Left ventricle myocardium superior (tissue), 1 donor: ENCODE measurements at regions not wholly inside any gene's neighbourhood (a gene's known extent, or its start where the extent isn't known, plus 50 kb on each side); places are given as distances from the start of the nearest gene placed in this dataset.
"Not testable (repeated sequence)": the region's sequence is repeated elsewhere in the genome, so short reads cannot be mapped to it uniquely, and the experiment has no call there.

Experiments used
- ATAC-seq: fragments of 200-7000 bp; cut with Tn5 transposase; one replicate; pipeline ENCODE4 v1.9.1; 2020; ENCODE audit warnings: mild to moderate bottlenecking, moderate library complexity
- DNase-seq: peaks from one replicate; pipeline ENCODE4 v3.0.0-alpha.2; 2020
- intact Hi-C: fragments of 100-400 bp; cut with micrococcal nuclease; formaldehyde crosslinking; loops from one replicate; pipeline ENCODE4 v1.11.0; 2022
- donor health status: DM: no; HTN: yes; CAD: no; lungs with severe emphysema.

- ATAC-seq, intact Hi-C loops: not testable (repeated sequence)
- DNase-seq = peak; percentile 50
These were observed 1609.3 kb downstream of the SPATA31A7 start for GRCh38 chr9:62798884-62799850.

- intact Hi-C loops = not testable (repeated sequence)
- ATAC-seq (peak; percentile 8), DNase-seq (peak; percentile 60)
These were observed 1610.1 kb downstream of the SPATA31A7 start for GRCh38 chr9:62799851-62800371.

DNA sequence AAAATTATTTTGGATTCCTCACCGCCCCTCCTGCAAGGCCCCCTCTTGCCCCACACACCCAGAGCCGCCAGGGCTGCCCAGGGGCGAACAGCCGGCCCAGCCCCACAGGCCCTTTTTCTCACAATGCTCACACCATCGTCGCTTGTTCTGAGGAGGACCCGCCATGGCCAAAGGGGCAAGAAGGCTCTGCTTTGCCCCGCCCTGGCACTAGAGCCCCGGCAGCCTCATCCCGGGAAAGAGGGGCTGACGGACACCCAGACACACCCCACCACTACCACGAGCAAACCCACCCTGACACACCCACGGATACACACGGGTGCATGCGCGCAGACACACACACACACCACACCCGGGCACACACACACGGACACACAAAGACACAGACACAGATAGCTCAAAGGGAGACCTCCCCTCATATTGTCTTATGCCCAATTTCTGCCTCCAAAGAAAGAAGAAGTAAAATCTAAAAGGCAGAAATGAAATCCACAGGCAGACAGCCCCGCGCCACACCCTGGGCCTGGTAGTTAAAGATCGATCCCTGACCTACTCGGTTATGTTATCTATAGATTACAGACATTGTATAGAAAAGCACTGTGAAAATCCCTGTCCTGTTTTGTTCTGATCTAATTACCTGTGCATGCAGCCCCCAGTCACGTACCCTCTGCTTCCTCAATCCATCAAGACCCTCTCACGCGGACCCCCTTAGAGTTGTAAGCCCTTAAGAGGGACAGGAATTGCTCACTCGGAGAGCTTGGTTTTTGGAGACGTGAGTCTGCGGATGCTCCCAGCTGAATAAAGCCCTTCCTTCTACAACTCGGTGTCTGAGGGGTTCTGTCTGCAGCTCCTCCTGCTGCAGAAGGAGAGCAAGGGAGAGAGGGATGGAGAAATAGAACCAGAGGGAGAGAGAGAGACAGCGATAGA is 1610.9 kb downstream of the SPATA31A7 start:
- ATAC-seq (peak; percentile 6), DNase-seq (peak; percentile 45)
- intact Hi-C loops = not testable (repeated sequence)

DNA sequence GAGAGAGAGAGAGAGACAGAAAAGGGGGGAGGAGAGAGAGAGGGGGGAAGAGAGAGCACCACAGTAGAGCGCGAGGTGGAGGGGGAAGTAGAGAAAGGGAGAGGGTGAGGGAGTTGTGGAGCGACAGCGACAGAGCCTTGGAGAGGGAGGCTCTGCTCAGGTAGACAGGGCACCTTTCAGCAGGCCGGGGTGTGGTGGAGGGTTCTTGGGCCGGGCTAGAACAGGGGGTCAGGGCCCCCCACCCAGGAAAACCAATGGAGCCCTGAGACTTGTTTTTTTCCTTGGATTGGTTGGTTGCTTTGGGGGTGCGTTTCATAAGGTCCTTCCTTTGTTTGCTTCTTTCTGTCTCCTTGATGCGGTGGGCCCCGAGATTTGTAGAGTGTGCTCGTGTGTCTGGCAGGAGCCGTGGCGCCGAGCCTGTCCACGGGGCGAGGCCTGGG is 1611.6 kb downstream of the SPATA31A7 start:
- ATAC-seq = peak; percentile 35
- intact Hi-C loops = not testable (repeated sequence)
- peak; percentile 33 for DNase-seq

GRCh38 chr9:62801961-62802718 is 1612.3 kb downstream of the SPATA31A7 start:
- peak; percentile 90 for DNase-seq
- peak; percentile 99 for ATAC-seq
- intact Hi-C loops = not testable (repeated sequence)

DNA sequence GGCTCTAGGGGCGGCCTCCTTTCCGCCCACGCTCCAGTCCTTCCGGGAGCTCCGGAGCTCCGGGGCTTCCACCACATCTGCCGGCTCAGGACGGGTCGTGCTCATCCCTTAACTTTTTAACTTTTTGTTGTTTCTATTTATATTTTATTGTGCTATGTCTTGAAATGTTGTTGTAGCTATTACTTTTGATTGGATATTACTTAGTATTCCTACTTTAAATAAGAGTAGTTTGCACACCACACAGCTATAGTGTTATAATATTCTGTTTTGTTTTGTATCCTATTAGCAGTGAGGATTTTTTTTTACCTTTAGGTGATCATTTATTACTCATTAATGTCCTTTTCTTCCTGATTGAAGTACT is 1612.9 kb downstream of the SPATA31A7 start:
- ATAC-seq, intact Hi-C loops, DNase-seq: not testable (repeated sequence)

DNA sequence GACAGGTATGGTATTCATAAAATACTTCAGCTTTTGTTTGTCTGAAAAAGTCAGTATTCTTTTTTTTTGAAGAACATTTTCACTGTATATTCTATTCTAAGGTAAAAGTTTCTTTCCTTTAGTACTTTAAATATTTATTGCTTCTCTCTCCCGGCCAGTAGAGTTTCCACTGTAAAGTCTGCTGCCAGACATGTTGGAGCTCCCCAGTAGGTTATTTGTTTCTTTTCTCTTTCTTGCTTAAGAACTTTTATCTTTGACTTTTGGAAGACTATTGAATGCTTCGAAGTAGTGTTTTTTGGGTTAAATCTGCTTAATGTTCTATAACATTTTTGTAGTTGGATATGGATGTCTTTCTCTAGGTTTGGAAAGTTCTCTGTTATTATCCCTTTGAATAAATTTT is 1613.3 kb downstream of the SPATA31A7 start:
- ATAC-seq, DNase-seq, intact Hi-C loops: not testable (repeated sequence)

DNA sequence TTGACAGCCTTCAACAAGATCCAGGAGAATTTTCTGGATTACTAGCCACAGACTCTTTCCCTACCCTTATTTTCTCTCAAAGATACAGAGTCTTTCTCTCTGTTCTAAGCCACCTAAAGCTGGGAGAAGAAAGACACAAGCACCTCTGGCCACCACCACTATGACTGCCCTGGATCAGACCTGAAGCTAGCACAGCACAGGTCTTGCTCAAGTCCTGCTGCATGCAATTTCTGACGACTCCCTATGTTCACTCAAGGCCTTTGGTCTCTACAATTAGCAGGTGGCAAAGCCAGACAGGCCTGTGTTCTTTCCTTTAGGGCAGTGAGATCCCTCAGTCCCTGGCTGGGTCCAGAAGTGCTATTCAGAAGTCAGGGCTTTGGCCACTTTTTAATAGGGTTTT is 1614.5 kb downstream of the SPATA31A7 start:
- DNase-seq, ATAC-seq, intact Hi-C loops: not testable (repeated sequence)

GRCh38 chr9:62807424-62807823 is 1617.6 kb downstream of the SPATA31A7 start:
- DNase-seq = peak; percentile 32
- not testable (repeated sequence) for ATAC-seq

GRCh38 chr9:62808081-62808480 is 1618.2 kb downstream of the SPATA31A7 start:
- intact Hi-C loops, ATAC-seq, DNase-seq: not testable (repeated sequence)

More at GRCh38 chr9:62807424-62807823, 1617.6 kb downstream of the SPATA31A7 start:
- intact Hi-C loops = not testable (repeated sequence)

GRCh38 chr9:62810318-62810717 is 1620.5 kb downstream of the SPATA31A7 start:
- intact Hi-C loops, DNase-seq, ATAC-seq: not testable (repeated sequence)

DNA sequence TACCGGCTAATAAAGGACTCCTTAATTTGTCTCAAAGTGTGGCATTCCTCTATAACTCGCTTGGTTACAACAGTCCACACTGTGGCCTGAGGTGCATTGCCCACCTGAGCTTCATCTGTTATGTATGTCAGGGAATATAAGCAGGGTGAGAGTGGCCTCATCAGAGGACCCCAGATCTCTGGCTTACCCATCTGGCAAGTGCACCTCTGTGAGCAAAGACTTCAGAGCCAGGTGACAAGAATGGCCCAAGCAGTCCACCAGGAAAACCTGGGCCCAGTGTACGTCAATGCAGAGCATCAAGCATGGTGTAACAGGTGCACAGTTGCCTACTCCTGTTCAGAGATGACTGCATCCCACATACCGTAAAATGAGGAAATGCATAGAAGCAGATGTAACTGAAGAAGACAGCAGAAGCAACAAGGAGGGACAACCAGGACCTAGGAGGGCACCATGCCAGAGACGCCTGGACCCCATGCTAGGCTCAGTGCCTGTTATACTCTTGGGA is 1621.0 kb downstream of the SPATA31A7 start:
- ATAC-seq, intact Hi-C loops, DNase-seq: not testable (repeated sequence)

GRCh38 chr9:62815436-62815835 is 1625.6 kb downstream of the SPATA31A7 start:
- ATAC-seq, DNase-seq, intact Hi-C loops: not testable (repeated sequence)

DNA sequence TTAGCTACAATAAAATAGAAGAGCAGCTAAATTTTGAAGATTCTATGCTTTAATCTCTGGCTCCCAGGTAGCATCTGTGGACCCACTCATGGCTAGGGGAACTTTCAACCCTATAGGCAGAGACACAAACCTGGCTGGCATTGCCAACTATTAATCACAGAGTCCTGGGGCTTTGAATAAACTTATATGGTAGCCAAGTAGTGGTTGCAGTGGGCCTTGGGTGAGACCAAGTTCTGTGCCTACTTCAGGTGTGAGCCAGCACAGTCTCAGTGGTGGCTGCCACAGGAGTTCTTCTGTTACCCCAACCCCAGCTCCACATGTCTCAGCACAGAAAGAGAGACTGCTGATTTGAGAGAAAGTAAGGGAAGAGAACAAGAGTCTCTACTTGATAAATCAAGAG is 1626.5 kb downstream of the SPATA31A7 start:
- ATAC-seq, DNase-seq, intact Hi-C loops: not testable (repeated sequence)

DNA sequence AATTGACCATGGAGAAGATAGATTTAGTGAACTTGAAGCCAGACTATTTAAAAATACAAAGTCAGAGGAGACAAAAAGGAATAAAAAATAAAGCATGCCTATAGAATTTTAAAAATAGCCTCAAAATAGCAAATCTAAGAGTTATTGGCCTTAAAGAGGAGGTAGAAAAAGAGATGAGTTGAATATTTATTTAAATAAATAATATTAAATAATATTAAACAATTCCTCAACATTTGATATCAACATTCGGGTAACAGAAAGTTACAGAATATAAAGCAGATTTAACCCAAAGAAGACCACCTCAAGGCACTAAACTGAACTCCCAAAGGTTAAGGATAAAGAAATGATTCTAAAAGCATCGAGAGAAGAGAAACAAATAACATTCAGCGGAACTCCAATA is 1627.4 kb downstream of the SPATA31A7 start:
- intact Hi-C loops, DNase-seq, ATAC-seq: not testable (repeated sequence)

- intact Hi-C loops, ATAC-seq, DNase-seq: not testable (repeated sequence)
These were observed 1632.3 kb downstream of the SPATA31A7 start for GRCh38 chr9:62822185-62822584.

DNA sequence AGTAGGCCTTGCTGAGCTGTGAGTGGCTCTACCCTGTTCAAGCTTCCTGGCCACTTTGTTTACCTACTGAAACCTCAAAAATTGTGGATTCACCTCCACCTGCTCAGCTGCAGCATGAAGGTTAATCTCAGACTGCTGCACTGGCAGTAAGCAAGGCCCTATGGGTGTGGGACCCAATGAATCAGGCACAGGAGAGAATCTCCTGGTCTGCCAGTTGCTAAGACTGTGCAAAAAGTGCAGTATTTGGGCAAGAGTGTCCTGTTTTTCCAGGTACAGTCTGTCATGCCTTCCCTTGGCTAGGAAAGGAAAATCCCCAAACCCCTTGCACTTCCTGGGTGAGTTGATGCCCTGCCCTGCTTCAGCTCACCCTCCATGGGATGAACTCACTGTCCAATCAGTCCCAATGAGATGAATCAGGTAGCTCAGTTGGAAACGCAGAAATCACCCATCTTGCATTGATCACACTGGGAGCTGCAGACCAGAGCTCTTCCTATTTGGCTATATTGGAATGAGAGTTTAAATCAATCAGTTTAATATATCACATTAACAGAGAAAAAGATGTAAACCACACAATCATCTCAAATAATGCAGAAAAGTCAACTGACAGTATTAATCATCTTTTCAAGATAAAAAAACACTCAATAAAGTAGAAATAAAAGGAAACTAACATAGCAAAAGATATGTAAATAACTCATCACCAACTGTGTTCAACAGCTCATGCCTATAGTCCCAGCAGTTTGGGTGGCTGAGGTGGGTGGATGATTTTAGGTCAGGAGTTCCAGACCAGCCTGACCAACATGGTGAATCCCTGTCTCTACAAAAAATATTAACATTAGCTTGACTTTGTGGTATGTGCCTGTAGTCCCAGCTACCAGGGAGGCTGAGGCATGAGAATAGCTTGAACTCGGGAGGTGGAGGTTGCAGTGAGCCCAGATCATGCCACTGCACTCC is 1638.4 kb downstream of the SPATA31A7 start:
- intact Hi-C loops, DNase-seq, ATAC-seq: not testable (repeated sequence)
